CD4-positive, alpha-beta T cell (primary cell): ENCODE measurements at regions not wholly inside any gene's neighbourhood (a gene's known extent, or its start where the extent isn't known, plus 50 kb on each side); places are given as distances from the start of the nearest gene placed in this dataset.

Experiments used
- ATAC-seq: fragments of 200-7000 bp; cut with Tn5 transposase; one replicate; pipeline ENCODE4 v1.10.0; 2022; ENCODE audit warnings: mild to moderate bottlenecking; ENCODE audit not compliant: poor library complexity
- CTCF ChIA-PET: fragments of 350-600 bp; sonication (Branson Sonifier 250); formaldehyde crosslinking; loops from one replicate; lab custom pipeline; 2021; ENCODE audit warnings: antibody characterized with exemption, inconsistent platforms; lab: Charles Lee
- POLR2A ChIA-PET: fragments of 350-600 bp; sonication (Branson Sonifier 250); formaldehyde crosslinking; loops from one replicate; lab custom pipeline; 2021; ENCODE audit warnings: antibody characterized with exemption, inconsistent platforms; lab: Charles Lee
- DNase-seq, 14 experiments: peaks; one replicate each; pipeline ENCODE4 v3.0.0-alpha.2; 2013 to 2020; ENCODE audit warnings: mixed read lengths in 2 of 14
- H3K27ac ChIP-seq, 2 donors: one replicate each; pipeline versions ENCODE4 v1.5.1 to v1.7.0; 2013; ENCODE audit warnings: low read length in 2 of 2, low read depth in 1 of 2, mild to moderate bottlenecking in 1 of 2
- H3K27me3 ChIP-seq, 2 experiments: 1 replicate in 1 of 2; 2 replicates in 1 of 2; pipeline versions ENCODE4 v1.6.1 to v1.7.0; 2013; ENCODE audit warnings: low read length in 2 of 2, control low read depth in 1 of 2, mild to moderate bottlenecking in 1 of 2, moderate library complexity in 1 of 2; ENCODE audit not compliant: insufficient read depth in 2 of 2, control insufficient read depth in 1 of 2
- H3K36me3 ChIP-seq: one replicate; pipeline ENCODE4 v1.6.1; 2013; ENCODE audit warnings: low read length, control low read depth; ENCODE audit not compliant: insufficient read depth
- H3K4me1 ChIP-seq: one replicate; pipeline ENCODE4 v1.6.1; 2013; ENCODE audit warnings: low read length, control low read depth; ENCODE audit not compliant: insufficient read depth
- H3K4me3 ChIP-seq: one replicate; pipeline ENCODE4 v1.5.1; 2013; ENCODE audit warnings: mild to moderate bottlenecking, low read length, moderate library complexity
- H3K9me3 ChIP-seq, 2 experiments: 1 replicate in 1 of 2; 2 replicates in 1 of 2; pipeline versions ENCODE4 v1.6.1 to v1.7.0; 2013; ENCODE audit warnings: low read length in 2 of 2, mild to moderate bottlenecking in 2 of 2, control low read depth in 1 of 2, moderate library complexity in 1 of 2; ENCODE audit not compliant: control insufficient read depth in 1 of 2, insufficient read depth in 1 of 2
- H3K27ac Mint-ChIP-seq: one replicate; pipeline ENCODE4 v1.8.0; 2020; ENCODE audit warnings: mixed read lengths
- H3K27me3 Mint-ChIP-seq: one replicate; pipeline ENCODE4 v1.8.0; 2021; ENCODE audit warnings: mixed read lengths
- H3K36me3 Mint-ChIP-seq: one replicate; pipeline ENCODE4 v1.8.0; 2021; ENCODE audit warnings: low read depth, mixed read lengths
- H3K4me1 Mint-ChIP-seq: one replicate; pipeline ENCODE4 v1.8.0; 2021; ENCODE audit warnings: low read depth, mixed read lengths
- H3K4me3 Mint-ChIP-seq: one replicate; pipeline ENCODE4 v1.8.0; 2020; ENCODE audit warnings: mild to moderate bottlenecking, mixed read lengths
- H3K9me3 Mint-ChIP-seq: one replicate; pipeline ENCODE4 v1.8.0; 2020; ENCODE audit warnings: mixed read lengths
- intact Hi-C, 2 experiments: fragments of 100-400 bp; cut with DNase I in 1 of 2; cut with micrococcal nuclease in 1 of 2; formaldehyde crosslinking; loops; one replicate each; pipeline versions ENCODE4 v1.15.1 to v1.9.0; 2023 to 2025; cut with DNase I, micrococcal nuclease
- TF ChIP-seq, protein P1 (sequence below): fragments of 200-600 bp; IDR thresholded peaks from one replicate; pipeline ENCODE4 v1.8.0; 2022; ENCODE audit warnings: antibody characterized with exemption, mild to moderate bottlenecking

GRCh38 chr3:159146392-159146791 lies 344.5 kb downstream of the MFSD1 start:
- H3K9me3 Mint-ChIP-seq = no peaks in the 10 kb centered on the region
- peaks cover 0 to 5% of the 10 kb centered on the region in 2 experiments for H3K9me3 ChIP-seq
- ATAC-seq (no peak), DNase-seq (no peak)
- TF ChIP-seq, protein P1, sequence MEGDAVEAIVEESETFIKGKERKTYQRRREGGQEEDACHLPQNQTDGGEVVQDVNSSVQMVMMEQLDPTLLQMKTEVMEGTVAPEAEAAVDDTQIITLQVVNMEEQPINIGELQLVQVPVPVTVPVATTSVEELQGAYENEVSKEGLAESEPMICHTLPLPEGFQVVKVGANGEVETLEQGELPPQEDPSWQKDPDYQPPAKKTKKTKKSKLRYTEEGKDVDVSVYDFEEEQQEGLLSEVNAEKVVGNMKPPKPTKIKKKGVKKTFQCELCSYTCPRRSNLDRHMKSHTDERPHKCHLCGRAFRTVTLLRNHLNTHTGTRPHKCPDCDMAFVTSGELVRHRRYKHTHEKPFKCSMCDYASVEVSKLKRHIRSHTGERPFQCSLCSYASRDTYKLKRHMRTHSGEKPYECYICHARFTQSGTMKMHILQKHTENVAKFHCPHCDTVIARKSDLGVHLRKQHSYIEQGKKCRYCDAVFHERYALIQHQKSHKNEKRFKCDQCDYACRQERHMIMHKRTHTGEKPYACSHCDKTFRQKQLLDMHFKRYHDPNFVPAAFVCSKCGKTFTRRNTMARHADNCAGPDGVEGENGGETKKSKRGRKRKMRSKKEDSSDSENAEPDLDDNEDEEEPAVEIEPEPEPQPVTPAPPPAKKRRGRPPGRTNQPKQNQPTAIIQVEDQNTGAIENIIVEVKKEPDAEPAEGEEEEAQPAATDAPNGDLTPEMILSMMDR = no peak
- no peaks in the 10 kb centered on the region for H3K4me1 ChIP-seq
- CTCF ChIA-PET = no interaction called here
- no peak overlapping the region for H3K27ac Mint-ChIP-seq
- H3K27ac ChIP-seq = no peak overlapping the region
- H3K4me3 Mint-ChIP-seq = no peak overlapping the region
- no peaks in the 10 kb centered on the region for H3K36me3 ChIP-seq
- intact Hi-C loops = no loop called here
- no peak overlapping the region for H3K4me3 ChIP-seq
- peaks cover 6% of the 10 kb centered on the region for H3K27me3 Mint-ChIP-seq
- H3K36me3 Mint-ChIP-seq = no peaks in the 10 kb centered on the region
- POLR2A ChIA-PET = no interaction called here
- no peaks in the 10 kb centered on the region for H3K27me3 ChIP-seq
- no peaks in the 10 kb centered on the region for H3K4me1 Mint-ChIP-seq

DNA sequence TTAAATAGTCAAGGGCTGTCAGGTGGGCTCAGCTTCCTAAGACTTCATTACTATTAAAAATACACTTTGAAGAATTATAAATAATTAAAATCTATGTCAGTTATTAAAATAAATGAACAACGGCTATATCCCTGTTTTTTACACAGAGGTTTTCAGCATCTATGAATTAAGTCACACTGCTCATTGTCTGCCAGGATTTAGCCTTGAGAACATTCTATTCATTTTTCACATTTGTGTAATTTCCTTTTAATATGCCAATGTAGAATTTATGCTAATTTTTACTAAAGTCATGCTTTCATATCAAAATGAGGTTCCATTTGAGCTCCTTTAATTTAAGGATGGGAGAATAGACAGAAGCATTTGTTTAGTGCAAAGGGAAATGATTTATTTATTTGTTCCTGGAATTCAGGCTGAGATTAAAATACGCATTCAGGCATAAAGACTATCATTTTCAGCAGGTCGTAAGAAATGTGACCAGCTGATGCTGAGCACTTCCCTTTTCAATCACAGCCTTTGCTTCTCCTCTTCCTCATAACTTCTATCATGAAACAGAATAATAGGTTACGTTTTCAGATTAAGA lies 345.1 kb downstream of the MFSD1 start:
- peaks cover 6% of the 10 kb centered on the region for H3K27me3 Mint-ChIP-seq
- Histone ChIP-seq H3K36me3 (no peaks in the 10 kb centered on the region), H3K4me3 (no peak overlapping the region), H3K4me1 (no peaks in the 10 kb centered on the region), H3K9me3 (peaks cover 0 to 7% of the 10 kb centered on the region in 2 experiments), H3K27me3 (no peaks in the 10 kb centered on the region), H3K27ac (no peak overlapping the region)
- TF ChIP-seq, protein P1 = no peak
- no peak overlapping the region for H3K4me3 Mint-ChIP-seq
- intact Hi-C loops = no loop called here
- ATAC-seq (no peak), DNase-seq (no peak)
- H3K27ac Mint-ChIP-seq = no peak overlapping the region
- ChIA-PET CTCF (no interaction called here), POLR2A (no interaction called here)
- no peaks in the 10 kb centered on the region for H3K36me3 Mint-ChIP-seq
- no peaks in the 10 kb centered on the region for H3K9me3 Mint-ChIP-seq
- H3K4me1 Mint-ChIP-seq = no peaks in the 10 kb centered on the region

DNA sequence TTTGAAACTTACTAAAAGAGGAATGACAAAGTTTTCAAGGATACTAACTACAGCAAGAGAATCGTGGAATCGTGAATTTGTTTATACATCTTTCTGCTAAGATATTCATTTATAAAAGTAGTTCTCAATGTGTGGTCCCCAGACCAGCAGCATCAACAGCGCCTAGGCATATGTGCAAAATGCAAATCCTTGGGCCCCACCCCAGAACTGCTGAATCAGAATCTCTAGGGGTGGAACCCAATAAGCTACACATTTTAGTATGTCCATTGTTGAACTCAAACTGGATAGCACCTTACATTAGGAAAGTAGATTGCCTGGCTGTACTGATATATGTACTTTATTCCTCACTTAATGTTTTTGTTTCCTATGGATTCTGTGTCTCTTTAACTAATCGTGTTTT lies 346.0 kb downstream of the MFSD1 start:
- CTCF ChIA-PET = no interaction called here
- peaks cover 6% of the 10 kb centered on the region for H3K27me3 Mint-ChIP-seq
- intact Hi-C loops = no loop called here

More for the DNA sequence above, 346.0 kb downstream of the MFSD1 start:
- TF ChIP-seq, protein P1 = no peak
- H3K9me3 Mint-ChIP-seq = no peaks in the 10 kb centered on the region
- Histone ChIP-seq H3K4me1 (no peaks in the 10 kb centered on the region), H3K27me3 (no peaks in the 10 kb centered on the region), H3K27ac (no peak overlapping the region), H3K4me3 (no peak overlapping the region), H3K9me3 (peaks cover 0 to 7% of the 10 kb centered on the region in 2 experiments), H3K36me3 (no peaks in the 10 kb centered on the region)
- H3K4me1 Mint-ChIP-seq = no peaks in the 10 kb centered on the region
- no peaks in the 10 kb centered on the region for H3K36me3 Mint-ChIP-seq
- H3K27ac Mint-ChIP-seq = no peak overlapping the region
- DNase-seq = no peak
- no peak overlapping the region for H3K4me3 Mint-ChIP-seq
- POLR2A ChIA-PET = no interaction called here
- ATAC-seq = no peak
